GM18858 (cell line): ENCODE measurements at regions not wholly inside any gene's neighbourhood (a gene's known extent, or its start where the extent isn't known, plus 50 kb on each side); places are given as distances from the start of the nearest gene placed in this dataset.
"Not testable (repeated sequence)": the region's sequence is repeated elsewhere in the genome, so short reads cannot be mapped to it uniquely, and the experiment has no call there.

Experiments
- ATAC-seq: cut with Tn5 transposase; IDR thresholded peaks from one replicate; pipeline ENCODE4 v1.9.1; 2021; ENCODE audit not compliant: unreplicated experiment

DNA sequence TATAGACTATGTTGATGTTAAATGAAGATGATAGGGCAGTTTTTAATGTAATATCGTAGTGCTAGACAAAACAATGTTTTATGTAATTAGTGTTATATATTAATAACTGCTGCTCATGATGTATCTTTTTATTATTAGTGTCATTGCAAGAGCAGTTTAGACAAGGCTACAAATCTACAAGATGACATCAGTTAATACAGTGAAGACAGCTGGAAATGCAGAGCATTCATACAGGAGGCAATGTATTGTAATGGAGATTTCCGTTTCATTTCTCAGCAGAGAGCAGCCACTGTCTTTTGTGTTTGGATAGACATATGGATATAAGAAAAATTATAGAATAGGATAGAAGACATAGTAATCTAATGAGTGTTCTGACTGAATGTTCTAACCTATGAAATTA lies 178.0 kb downstream of the FOXG1 start:
- ATAC-seq, result no peak

DNA sequence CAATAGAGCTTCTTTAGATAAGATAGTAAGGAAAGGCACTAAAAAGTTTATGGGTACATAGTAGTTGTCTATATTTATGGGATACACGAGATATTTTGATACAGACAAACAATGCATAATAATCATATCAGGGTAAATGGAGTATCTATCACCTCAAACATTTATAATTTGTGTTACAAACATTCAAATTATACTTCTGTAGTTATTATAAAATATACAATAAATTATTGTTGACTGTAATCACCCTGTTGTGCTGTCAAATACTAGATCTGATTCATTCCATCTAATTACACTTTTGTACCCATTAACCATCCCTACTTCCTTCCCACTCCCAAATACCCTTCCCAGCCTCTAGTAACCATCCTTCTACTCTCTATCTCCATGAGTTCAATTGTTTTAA lies 179.7 kb downstream of the FOXG1 start:
- ATAC-seq, result no peak

DNA sequence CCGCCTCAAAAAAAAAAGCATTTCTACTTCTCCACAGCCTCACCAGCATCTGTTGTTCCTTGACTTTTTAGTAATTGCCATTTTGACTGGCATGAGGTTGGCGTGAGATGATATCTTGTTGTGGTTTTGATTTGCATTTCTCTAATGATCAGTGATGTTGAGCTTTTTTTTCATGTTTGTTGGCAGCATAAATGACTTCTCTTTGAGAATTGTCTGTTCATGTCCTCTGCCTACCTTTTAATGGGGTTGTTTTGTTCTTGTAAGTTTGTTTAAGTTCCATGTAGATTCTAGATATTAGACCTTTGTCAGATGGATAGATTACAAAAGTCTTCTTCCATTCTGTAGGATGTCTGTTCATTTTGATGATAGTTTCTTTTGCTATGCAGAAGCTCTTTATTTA lies 182.9 kb downstream of the FOXG1 start:
- no peak for ATAC-seq

DNA sequence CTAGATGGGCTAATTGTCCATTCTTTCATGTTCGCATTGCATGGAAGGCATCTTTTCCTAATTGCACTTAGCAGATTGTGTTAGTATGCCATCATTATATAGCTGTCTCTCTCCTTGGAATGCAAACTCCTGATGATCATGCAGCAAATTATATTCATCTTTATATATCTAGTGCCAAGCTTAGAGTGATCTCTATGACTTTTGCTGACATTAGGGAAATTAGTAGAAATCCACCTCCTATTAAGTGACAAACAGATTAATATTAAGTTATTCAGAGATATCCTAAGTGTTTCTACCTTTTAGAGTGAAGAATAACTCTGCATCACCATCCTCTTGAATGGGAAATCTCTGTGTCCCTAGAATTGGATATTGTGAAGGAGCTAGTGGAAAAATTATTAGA lies 185.6 kb downstream of the FOXG1 start:
- no peak for ATAC-seq

DNA sequence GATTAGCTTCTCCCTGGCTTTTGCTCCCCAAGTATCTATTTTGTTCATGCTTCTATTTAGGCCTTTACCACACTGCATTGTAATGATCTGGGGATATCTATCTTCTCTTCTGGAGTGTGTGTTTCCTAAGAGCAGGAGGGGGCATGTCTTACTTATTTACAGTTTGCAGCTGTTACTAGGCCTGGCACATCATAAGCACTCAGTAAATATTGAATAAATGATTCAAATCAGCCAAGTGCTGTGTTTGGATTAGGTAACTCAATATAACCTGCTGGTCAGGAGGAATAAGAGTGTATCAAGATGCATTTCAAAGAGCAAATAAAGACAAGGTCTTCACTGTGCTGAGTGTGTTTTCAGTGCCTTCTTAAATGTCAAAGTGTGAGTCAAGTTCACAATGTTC lies 186.1 kb downstream of the FOXG1 start:
- ATAC-seq, result no peak

DNA sequence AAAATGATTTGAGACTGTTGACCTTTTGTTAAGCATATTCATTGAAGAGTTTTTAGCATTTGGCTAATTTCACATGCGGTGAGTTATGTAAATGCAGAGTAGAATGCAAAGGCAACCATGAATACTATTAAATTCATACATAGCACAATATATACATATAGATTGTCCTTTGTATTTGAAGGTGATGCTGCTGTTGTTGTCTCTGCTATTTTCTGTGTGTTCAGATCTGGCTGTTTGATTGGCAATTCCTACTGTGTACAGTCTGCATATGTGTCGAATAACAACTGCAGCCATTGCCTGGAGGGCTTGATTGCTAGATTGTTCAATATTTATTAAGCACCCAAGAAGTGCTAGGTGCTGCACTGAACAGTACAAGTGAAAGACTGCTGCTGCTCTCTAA lies 187.4 kb downstream of the FOXG1 start:
- no peak for ATAC-seq

DNA sequence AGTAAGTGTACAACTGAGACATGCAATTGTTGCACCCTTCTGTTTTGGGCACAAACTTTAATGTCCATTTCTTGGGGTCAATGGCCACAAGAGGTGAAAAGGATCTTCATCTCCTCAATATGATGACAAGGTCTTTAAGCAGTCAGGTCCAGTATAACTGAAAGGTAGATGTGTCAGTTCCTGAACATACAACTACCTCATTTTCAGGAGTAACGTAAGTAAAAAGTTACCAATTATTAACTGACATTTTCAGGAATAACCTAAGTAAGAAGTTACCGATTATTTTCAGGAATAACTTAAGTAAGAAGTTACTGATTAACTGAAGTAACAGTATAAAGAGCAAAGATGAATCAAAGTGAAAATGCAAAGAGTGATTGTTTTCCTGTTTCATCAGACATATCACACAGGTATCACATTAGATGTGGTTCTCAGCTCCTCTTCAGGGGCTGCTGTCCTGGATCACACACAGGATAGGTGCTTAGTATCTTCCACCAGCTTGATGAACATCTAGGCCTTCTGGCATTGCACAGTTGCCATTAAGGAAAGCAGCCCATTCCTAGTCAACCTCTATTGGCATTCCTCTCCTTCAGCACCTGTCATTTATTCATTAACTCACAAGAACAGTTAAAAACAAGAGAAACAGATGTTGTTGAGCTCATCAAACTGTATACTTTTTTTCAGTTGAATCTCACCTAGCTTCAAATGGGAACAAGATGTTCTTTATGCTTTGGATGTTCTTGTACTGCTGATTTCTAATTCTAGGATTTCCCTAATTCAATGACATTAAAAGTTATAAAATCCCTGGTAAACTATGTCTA lies 200.0 kb downstream of the FOXG1 start:
- peak; percentile 77 for ATAC-seq

DNA sequence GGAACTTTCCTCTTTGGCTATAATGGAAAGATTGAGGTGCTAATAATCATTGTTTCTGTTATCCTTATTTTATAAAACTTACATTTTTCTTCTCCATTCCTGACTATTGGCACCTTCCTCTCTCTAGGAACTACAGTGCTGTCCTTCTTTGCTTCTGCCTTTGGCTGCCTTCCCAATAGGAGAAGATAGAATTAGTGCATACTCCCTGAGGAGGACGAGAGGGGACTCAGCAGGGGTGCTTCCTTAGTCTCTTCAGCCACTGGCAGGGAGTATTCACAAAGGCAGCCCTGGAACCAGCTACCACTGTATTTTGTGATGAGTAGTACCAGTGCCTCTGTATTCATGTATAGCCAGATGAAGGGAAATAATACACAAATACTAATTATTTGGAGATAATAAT lies 208.5 kb downstream of the FOXG1 start:
- no peak for ATAC-seq

DNA sequence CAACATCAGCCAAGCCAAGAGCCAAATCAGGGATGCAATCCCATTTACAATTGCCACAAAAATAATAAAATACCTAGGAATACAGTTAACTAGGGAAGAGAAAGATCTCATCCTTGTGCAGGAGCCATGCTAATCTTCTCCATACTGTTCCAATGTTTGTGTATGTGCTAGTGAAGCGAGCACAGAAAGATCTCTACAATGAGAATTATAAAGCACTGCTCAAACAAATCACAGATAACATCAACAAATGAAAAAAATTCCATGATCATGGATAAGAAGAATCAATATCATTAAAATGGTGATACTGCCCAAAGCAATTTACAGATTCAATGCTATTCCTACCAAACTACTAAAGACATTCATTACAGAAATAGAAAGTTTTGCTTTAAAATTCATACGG lies 215.6 kb downstream of the FOXG1 start:
- no peak for ATAC-seq

DNA sequence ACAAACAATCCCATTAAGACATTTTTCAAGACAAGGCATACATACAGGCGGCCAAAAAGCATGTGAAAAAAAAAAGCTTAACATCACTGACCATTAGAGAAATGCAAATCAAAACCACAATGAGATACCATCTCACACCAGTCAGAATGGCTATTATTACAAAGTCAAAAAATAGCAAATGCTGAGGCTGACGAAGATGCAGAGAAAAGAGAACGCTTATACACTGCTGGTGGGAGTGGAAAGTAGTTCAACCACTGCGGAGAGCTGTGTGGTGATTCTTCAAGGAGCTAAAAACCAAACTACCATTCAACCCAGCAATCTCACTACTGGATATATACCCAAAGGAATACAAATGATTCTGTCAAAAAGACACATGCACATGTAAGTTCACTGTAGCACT lies 216.7 kb downstream of the FOXG1 start:
- ATAC-seq, result no peak

DNA sequence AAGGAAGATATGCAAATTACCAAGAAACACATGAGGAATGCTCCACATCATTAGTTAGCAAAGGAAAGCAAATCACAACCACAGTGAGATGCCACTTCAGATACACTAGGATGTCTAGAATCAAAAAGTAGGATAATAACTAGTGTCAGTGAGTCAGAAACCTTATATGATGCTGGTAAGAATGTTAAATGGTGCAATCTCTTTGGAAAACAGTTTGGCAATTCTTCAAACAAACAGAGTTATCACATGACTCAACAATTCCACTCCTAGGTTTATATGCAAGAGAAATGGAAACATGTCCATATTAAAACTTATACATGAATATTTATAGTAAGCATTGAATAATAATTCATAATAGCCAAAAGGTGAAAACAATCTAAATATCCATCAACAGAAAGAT lies 220.9 kb downstream of the FOXG1 start:
- no peak for ATAC-seq

DNA sequence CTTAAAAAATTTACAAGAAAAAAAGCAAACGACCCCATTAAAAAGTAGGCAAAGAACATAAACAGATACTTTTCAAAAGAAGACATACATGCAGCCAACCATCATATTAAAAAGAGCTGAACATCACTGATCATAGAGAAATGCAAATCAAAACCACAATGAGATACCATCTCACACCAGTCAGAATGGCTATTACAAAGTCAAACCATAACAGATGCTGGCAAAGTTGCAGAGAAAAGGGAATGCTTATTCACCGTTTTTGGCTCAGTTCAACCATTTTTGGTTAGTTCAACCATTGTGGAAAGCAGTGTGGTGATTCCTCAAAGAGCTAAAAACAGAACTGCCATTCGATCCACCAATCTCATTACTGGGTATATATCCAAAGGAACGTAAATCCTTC lies 230.6 kb downstream of the FOXG1 start:
- ATAC-seq, result not testable (repeated sequence)

DNA sequence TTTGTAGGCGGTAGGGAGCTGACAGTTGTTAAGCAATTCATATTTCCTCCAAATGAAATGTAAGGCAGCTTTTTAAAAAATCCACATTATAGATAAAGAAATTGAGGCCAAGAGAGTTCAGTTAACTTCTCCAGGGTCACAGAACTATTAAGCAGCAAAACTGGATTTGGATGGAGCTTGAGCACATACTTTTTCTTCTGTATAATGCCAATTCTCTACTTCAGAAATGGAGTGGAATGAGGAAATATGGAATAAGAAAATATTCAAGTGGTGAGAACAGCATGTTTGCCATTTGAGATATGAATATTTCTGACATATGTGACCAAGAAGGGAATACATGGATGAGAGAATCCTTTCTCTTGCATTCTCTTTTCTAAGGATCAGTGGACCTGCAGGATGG lies 233.1 kb downstream of the FOXG1 start:
- ATAC-seq, result no peak

DNA sequence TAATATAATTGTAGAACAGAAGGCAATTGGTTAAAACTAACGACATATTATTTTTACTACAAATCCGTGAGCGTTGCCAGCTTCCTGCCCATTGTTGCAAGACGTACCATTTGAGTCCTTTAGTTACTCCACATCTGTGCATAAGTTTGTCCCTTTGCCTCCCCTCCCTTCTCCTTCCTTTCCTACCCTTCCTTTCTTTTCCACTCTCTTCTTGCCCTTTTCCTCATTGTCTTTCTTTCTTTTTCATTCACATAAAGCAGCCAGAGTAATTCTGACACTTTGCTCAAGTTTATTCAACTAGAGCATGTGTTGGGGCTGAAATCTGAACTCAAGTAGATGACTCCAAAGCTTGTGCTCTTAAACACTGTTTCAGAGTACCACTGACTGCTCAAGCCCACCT lies 239.1 kb downstream of the FOXG1 start:
- no peak for ATAC-seq

DNA sequence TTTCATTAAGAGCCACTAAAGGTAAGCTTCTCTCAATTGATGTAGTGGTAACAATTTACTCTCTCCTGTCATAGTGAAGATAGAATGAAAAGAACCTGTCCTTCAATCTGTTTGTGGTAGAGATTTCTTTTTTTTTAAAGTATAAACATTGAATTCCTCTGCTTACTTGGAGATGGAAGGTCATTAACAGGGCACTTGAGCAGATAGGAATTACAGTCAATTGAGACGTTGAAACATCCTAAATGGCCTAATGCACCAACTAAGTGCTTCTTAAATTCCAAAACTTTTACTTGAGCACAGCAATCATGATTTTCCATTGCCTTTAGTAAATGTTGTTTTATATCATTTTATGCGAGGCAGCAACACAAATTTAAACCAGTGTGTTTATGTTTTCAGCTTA lies 241.4 kb downstream of the FOXG1 start:
- no peak for ATAC-seq

DNA sequence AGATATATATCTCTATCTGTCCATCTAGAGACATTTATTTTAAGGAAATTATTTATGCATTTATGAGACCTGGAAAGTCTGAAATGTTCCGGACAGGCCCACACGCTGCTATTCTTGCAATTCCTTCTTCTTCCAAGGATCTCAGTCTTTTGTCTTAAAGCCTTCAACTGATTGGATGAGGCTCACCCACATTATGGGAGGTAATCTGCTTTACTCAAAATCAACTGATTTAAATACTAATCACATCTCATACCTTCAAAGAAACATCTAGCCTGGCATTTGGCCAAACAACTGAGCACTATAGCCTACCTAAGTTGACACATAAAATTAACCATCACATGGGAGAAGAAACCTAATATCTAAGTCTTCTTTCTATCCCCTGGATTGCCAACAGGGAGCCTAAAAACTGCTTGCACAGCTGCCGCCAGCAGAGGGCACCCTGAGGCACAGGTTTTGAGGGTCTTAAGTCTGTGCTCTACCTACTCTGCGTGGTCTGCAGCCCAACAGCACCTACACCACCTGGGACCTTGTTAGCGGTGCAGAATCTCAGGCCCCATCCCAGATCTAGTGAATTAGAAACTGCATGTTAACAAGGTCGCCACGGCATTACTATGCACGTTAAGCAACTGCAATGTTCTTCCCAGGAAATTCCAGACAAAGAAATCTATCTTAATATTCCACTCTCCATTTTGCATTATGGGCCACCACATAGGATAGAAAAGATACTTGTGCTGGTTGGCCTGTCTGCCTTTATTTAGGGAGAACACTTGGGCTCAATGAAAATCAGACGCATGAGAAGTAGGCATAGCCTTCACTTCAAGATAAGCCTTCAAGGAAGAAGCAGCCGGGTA lies 249.7 kb downstream of the FOXG1 start:
- no peak for ATAC-seq

DNA sequence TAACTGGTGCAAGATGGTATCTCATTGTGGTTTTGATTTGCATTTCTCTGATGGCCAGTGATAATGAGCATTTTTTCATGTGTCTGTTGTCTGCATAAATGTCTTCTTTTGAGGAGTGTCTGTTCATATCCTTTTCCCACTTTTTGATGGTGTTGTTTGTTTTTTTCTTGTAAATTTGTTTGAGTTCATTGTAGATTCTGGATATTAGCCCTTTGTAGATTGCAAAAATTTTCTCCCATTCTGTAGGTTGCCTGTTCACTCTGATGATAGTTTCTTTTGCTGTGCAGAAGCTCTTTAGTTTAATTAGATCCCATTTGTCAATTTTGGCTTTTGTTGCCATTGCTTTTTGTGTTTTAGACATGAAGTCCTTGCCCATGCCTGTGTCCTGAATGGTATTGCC lies 256.9 kb downstream of the FOXG1 start:
- not testable (repeated sequence) for ATAC-seq

DNA sequence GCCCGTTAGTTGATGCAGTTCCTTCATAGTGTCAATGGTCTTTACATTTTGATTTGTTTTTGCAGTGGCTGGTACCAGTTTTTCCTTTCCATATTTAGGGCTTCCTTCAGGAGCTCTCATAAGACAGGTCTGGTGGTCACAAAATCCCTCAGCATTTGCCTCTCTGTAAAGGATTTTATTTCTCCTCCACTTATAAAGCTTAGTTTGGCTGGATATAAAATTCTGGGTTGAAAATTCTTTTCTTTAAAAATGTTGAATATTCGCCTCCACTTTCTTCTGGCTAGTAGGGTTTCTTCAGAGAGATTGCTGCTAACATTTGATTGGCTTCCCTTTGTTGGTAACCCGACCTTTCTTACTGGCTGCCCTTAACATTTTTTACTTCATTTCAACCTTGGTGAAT lies 260.9 kb downstream of the FOXG1 start:
- ATAC-seq, result not testable (repeated sequence)

DNA sequence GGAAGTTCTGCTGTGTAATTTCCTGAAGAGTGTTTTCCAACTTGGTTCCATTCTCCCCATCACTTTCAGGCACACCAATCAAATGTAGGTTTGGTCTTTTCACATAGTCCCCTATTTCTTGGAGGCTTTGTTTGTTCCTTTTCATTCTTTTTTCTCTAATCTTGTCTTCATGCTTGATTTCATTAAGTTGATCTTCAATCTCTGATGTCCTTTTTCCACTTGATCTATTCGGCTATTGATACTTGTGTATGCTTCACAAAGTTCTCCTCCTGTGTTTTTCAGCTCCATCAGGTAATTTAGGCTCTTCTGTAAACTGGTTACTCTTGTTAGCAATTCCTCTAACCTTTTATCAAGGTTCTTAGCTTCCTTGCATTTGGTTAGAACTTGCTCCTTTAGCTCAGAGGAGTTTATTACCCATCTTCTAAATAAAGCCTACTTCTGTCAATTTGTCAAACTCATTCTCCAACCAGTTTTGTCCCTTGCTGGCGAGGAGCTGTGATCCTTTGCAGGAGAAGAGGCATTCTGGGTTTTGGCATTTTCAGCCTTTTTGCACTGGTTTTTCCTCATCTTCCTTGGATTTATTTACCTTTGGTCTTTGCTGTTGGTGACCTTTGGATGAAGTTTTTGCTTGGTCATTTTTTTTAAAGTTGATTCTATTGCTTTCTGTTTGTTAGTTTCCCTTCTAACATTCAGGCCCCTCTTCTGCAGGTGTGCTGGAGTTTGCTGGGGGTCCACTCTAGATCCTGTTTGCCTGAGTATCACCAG lies 261.5 kb downstream of the FOXG1 start:
- ATAC-seq, result not testable (repeated sequence)

DNA sequence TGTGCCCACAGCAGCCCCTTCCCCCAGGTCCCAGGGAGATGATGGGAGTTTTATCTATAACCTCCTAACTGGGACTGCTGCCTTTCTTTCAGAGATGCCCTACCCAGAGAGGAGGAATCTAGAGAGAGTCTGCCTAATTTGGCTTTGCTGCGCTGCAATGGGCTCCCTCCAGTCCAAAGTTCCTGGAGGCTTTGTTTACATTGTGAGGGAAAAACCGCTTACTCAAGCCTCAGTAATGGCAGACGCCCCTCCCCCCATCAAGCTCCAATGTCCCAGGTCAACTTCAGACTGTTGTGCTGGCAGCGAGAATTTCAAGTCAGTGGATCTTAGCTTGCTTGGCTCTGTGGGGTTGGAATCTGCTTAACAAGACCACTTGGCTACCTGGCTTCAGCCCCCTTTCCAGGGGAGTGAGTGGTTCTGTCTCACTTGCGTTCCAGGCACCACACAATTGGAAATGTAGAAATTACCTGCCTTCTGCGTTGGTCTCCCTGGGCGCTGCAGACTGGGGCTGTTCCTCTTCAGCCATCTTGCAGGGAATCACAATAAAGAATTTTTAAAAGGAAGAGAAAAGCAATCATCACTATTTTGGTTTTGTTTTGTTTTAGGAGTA lies 262.5 kb downstream of the FOXG1 start:
- ATAC-seq, result no peak

DNA sequence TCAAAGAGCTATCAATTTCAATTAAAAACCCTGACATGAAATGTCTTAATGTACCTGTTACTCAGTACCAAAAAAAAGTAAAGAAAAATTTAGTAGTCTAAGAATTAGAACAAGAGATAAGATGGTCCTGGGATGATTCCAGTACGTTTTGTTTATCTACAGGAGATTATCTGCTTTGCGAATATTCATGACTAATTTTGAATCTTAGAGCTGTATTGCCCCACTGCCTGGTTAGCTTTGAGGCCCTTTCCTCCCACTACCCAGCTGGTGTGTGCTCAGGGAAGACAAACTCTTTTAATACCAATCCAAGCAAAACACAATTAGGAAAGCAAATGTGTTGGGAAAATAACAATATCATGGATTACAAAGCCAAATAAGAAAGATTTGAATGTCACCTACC lies 263.5 kb downstream of the FOXG1 start:
- no peak for ATAC-seq
